HG03342 (cell line): ENCODE measurements at regions not wholly inside any gene's neighbourhood (a gene's known extent, or its start where the extent isn't known, plus 50 kb on each side); places are given as distances from the start of the nearest gene placed in this dataset.

Experiments
- ATAC-seq: cut with Tn5 transposase; IDR thresholded peaks from one replicate; pipeline ENCODE4 v1.9.1; 2021; ENCODE audit warnings: mild to moderate bottlenecking, moderate library complexity; ENCODE audit not compliant: unreplicated experiment

GRCh38 chr5:155947394-155948062, 379.4 kb upstream of the SGCD start:
- no peak for ATAC-seq

- no peak for ATAC-seq
These were observed 378.4 kb upstream of the SGCD start for GRCh38 chr5:155948576-155948975.

GRCh38 chr5:155952486-155953089, 374.4 kb upstream of the SGCD start:
- no peak for ATAC-seq

- ATAC-seq, result no peak
These were observed 373.6 kb upstream of the SGCD start for GRCh38 chr5:155953335-155953734.

- ATAC-seq, result no peak
These were observed 372.1 kb upstream of the SGCD start for GRCh38 chr5:155954701-155955445.

GRCh38 chr5:155957884-155958283, 369.1 kb upstream of the SGCD start:
- no peak for ATAC-seq

- no peak for ATAC-seq
These were observed 367.9 kb upstream of the SGCD start for GRCh38 chr5:155959082-155959481.

GRCh38 chr5:155960177-155960576, 366.8 kb upstream of the SGCD start:
- ATAC-seq, result no peak

GRCh38 chr5:155969537-155969936, 357.4 kb upstream of the SGCD start:
- ATAC-seq, result no peak

GRCh38 chr5:155974369-155974768, 352.6 kb upstream of the SGCD start:
- no peak for ATAC-seq

GRCh38 chr5:155978850-155979249, 348.1 kb upstream of the SGCD start:
- no peak for ATAC-seq

GRCh38 chr5:155982354-155982753, 344.6 kb upstream of the SGCD start:
- no peak for ATAC-seq

GRCh38 chr5:155983954-155984353, 343.0 kb upstream of the SGCD start:
- ATAC-seq, result no peak

- ATAC-seq, result no peak
These were observed 339.6 kb upstream of the SGCD start for GRCh38 chr5:155987265-155987810.

- no peak for ATAC-seq
These were observed 337.1 kb upstream of the SGCD start for GRCh38 chr5:155989879-155990278.

- ATAC-seq, result no peak
These were observed 330.8 kb upstream of the SGCD start for GRCh38 chr5:155996123-155996522.

- ATAC-seq, result no peak
These were observed 328.7 kb upstream of the SGCD start for GRCh38 chr5:155998257-155998656.

GRCh38 chr5:156000115-156000514, 326.8 kb upstream of the SGCD start:
- no peak for ATAC-seq

GRCh38 chr5:156004754-156005153, 322.2 kb upstream of the SGCD start:
- ATAC-seq, result no peak

- ATAC-seq, result no peak
These were observed 320.8 kb upstream of the SGCD start for GRCh38 chr5:156006026-156006647.

GRCh38 chr5:156008844-156009243, 318.1 kb upstream of the SGCD start:
- no peak for ATAC-seq
